ENCODE measurements at regions not wholly inside any gene's neighbourhood (a gene's known extent, or its start where the extent isn't known, plus 50 kb on each side); places are given as distances from the start of the nearest gene placed in this dataset.

- Histone ChIP-seq H3K9me3 (no peaks in the 10 kb centered on the region), H3K4me1 (peaks cover 0 to 26% (median 2%) of the 10 kb centered on the region in 4 donors), H3K36me3 (no peaks in the 10 kb centered on the region), H3K4me3 (no peak overlapping the region), H3K27me3 (no peaks in the 10 kb centered on the region), H3K27ac (no peak overlapping the region)
- TF ChIP-seq POLR2A (IDR thresholded peaks at IDR 0.05) = no peak
- no peak for TF ChIP-seq EP300 (IDR thresholded peaks at IDR 0.05)
- TF ChIP-seq, protein P1, sequence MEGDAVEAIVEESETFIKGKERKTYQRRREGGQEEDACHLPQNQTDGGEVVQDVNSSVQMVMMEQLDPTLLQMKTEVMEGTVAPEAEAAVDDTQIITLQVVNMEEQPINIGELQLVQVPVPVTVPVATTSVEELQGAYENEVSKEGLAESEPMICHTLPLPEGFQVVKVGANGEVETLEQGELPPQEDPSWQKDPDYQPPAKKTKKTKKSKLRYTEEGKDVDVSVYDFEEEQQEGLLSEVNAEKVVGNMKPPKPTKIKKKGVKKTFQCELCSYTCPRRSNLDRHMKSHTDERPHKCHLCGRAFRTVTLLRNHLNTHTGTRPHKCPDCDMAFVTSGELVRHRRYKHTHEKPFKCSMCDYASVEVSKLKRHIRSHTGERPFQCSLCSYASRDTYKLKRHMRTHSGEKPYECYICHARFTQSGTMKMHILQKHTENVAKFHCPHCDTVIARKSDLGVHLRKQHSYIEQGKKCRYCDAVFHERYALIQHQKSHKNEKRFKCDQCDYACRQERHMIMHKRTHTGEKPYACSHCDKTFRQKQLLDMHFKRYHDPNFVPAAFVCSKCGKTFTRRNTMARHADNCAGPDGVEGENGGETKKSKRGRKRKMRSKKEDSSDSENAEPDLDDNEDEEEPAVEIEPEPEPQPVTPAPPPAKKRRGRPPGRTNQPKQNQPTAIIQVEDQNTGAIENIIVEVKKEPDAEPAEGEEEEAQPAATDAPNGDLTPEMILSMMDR (IDR thresholded peaks at IDR 0.05) = no peak
- DNase-seq (ENCODE audit: low spot score in 2 of 2) = no peak
- 87 to 93% methylated on average over 7 of the region's 7 CpGs for WGBS, 2 donors
These were observed 110.5 kb upstream of the ENPP6 start for GRCh38 chr4:184328022-184328736.

DNA sequence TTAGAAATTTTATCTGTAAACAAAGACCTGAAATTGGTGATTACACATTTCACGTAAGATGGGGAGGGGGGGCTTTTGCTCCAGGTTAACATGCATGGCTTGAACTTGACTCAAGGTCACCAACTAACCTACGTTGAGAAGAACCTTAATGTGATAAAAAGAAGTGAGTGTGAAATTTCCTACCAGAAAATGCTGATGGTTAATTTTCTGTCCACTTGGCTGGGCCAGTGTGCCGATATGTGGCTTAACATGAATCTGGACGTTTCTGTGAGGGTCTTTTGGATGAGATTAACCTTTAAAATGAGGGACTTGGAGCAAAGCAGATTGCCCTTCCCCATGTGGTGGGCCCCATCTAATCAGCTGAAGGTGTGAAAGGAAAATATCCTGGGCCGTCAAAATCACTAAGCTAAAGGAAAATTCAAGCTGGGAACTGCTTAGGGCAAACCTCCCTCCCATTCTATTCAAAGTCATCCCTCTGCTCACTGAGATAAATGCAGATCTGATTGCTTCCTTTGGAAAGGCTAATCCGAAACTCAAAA is 107.3 kb upstream of the ENPP6 start:
- no peaks in the 10 kb centered on the region for H3K27me3 ChIP-seq
- DNase-seq (ENCODE audit: low spot score in 2 of 2) = peak in 1 of 2 donors; percentile 0
- 86 to 88% methylated on average over 6 of the region's 6 CpGs for WGBS, 2 donors
- no peak overlapping the region for H3K4me3 ChIP-seq
- no peaks in the 10 kb centered on the region for H3K36me3 ChIP-seq
- TF ChIP-seq, protein P1 (IDR thresholded peaks at IDR 0.05) = no peak
- TF ChIP-seq POLR2A (IDR thresholded peaks at IDR 0.05) = no peak
- no peak for TF ChIP-seq EP300 (IDR thresholded peaks at IDR 0.05)
- H3K4me1 ChIP-seq = peaks cover 0 to 10% (median 0%) of the 10 kb centered on the region in 4 donors
- no peak overlapping the region for H3K27ac ChIP-seq
- H3K9me3 ChIP-seq = no peaks in the 10 kb centered on the region

DNA sequence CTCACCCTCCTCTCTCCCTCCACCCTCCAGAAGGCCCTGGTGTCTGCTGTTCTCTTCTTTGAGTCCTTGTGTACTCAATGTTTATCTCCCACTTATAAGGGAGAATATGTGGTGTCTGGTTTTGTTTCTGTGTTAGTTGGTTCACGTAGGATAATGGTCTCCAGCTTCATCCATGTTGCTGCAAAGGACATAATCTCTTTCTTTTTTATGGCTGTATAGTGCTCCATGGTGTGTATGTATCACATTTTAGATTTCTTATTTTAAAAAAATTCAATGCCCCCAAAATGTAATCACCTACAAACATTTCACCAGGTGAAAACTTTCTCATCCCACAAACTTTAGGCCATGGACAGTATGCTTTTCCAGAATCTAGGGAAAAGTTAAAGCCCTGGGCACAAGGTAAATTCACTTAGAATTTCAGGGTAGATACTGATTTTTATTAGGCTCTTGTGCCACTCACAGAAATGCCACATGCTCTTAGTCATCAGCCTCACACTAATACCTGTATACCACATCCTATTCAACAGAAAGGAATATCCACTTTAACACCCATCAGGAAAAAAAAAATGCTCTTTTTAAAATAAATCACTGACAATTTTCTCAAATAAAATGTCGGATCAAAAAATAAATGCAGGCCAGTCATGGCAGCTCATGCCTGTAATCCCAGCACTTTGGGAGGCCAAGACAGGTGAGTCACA is 104.8 kb upstream of the ENPP6 start:
- Histone ChIP-seq H3K9me3 (no peaks in the 10 kb centered on the region), H3K4me1 (no peaks in the 10 kb centered on the region), H3K27ac (no peak overlapping the region), H3K36me3 (no peaks in the 10 kb centered on the region), H3K4me3 (no peak overlapping the region), H3K27me3 (no peaks in the 10 kb centered on the region)
- 97 to 100% methylated on average over 2 of the region's 2 CpGs for WGBS, 2 donors
- no peak for TF ChIP-seq EP300 (IDR thresholded peaks at IDR 0.05)
- TF ChIP-seq POLR2A (IDR thresholded peaks at IDR 0.05) = no peak
- TF ChIP-seq, protein P1 (IDR thresholded peaks at IDR 0.05) = no peak
- DNase-seq (ENCODE audit: low spot score in 2 of 2) = no peak

GRCh38 chr4:184320631-184321030 is 103.0 kb upstream of the ENPP6 start:
- Histone ChIP-seq H3K9me3 (no peaks in the 10 kb centered on the region), H3K36me3 (no peaks in the 10 kb centered on the region), H3K27ac (no peak overlapping the region), H3K27me3 (no peaks in the 10 kb centered on the region), H3K4me1 (no peaks in the 10 kb centered on the region), H3K4me3 (no peak overlapping the region)
- DNase-seq (ENCODE audit: low spot score in 2 of 2) = peak in 1 of 2 donors; percentile 2
- TF ChIP-seq, protein P1 (IDR thresholded peaks at IDR 0.05) = no peak
- no peak for TF ChIP-seq EP300 (IDR thresholded peaks at IDR 0.05)
- TF ChIP-seq POLR2A (IDR thresholded peaks at IDR 0.05) = no peak
- 85 to 87% methylated on average over 8 of the region's 8 CpGs for WGBS, 2 donors

DNA sequence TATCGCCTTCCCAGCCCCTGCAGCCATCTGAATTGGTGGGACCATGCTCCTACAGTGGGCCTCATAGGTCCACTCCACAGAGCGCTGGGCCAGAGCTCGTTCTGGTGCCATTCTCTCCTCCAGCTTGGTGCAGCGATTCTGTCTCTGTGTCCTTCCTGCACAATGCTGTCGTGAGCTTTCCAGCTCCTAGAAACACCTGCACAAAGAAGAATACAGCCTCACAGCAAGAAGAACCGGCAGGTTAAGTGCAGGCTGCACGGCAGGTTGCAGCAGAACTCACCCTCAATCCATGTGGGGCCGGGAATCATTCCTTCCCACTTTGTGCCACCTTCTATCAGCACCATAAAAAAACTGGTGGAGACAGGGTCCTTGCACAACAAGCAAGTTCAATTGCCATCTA is 101.2 kb upstream of the ENPP6 start:
- peak in 1 of 2 donors; percentile 3 for DNase-seq (ENCODE audit: low spot score in 2 of 2)
- H3K4me1 ChIP-seq = no peaks in the 10 kb centered on the region
- H3K27ac ChIP-seq = no peak overlapping the region
- no peak overlapping the region for H3K4me3 ChIP-seq
- no peaks in the 10 kb centered on the region for H3K36me3 ChIP-seq
- H3K9me3 ChIP-seq = no peaks in the 10 kb centered on the region
- WGBS, 2 donors = 84 to 91% methylated on average over 7 to 8 of the region's 8 CpGs
- TF ChIP-seq EP300 (IDR thresholded peaks at IDR 0.05) = no peak
- TF ChIP-seq, protein P1 (IDR thresholded peaks at IDR 0.05) = no peak
- TF ChIP-seq POLR2A (IDR thresholded peaks at IDR 0.05) = no peak
- H3K27me3 ChIP-seq = no peaks in the 10 kb centered on the region
